ENCODE measurements at regions not wholly inside any gene's neighbourhood (a gene's known extent, or its start where the extent isn't known, plus 50 kb on each side); places are given as distances from the start of the nearest gene placed in this dataset.

DNA sequence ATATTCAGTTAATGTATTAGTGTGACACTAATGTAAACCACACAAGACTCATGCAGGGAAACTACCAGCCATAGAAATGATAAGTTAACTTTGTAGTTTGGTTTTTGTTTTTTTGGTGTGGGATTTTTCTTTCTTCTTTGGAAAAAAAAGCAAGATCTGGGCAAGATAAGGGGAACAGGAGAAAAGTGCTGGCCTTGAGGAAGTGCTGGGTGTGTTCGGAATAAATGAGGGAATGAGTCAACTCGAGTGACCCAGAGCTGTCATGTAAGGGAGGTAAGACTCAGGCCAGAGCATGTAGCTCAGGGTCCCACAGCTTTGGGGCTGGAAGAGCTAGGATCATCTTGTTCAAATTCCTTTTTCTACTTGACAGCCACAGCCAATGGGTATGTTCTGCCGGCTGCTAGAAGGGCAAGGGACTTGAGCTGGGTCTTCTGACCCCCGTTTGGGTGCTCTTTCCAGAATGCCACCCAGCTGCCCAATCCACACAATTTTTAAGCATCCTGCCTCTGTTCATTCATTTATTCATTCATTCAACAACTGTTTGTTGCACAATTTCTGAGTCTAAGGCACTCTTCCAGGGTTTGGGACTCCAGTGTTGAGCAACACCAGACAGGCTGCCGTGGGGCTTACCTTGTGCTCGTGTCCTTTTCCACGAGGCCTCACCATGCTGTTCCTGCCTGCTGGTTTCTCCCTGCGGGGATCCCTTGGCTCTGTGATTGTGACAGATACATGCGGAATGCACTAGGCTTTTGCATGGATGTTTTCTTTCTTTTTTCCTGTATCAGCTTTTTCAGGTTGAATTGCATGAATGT, 54.5 kb downstream of the CLDN34 start:
- no peak for DNase-seq (ENCODE audit: low read depth)

DNA sequence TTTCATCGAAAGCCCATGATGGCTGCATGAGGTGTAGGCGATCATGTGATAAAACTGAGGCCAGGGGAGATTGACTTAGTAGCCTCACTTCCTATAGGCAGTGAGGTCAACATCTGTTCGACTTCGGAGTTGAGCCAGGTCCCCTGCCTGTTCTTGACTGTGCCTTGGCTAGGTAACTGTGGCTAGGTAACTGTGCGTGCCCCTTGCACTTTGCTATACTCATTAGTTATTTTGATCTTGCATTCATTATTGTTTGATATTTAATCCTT, 55.0 kb downstream of the CLDN34 start:
- DNase-seq (ENCODE audit: low read depth) = no peak

DNA sequence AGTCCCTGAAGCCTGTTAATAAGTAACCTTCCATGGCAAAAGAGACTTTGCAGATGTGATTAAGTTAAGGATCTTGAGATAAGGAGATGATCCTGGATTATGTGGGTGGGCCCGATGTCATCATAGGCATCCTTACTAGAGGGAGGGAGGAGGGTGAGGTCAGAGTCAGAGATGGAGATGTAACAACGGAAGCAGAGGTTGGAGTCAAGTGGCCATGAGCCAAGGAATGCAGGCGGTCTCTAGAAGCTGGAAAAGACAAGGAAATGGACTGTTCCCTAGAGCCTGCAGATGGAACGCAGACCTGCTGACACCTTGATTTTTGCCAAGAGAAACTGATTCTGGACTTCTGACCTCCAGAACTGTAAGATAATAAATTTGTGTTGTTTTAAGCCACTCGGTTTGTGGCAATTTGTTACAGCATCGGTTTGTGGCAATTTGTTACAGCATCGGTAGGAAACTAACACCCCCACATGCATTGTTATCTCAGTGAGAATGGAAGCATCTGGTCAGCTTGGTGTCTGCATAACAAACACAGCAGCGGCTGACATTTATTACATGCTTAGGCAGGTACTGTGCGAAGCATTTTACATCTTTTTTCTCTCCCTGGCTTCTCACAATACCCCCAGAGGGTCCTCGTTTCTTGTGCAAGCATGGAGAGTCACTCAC, 55.6 kb downstream of the CLDN34 start:
- no peak for DNase-seq (ENCODE audit: low read depth)

DNA sequence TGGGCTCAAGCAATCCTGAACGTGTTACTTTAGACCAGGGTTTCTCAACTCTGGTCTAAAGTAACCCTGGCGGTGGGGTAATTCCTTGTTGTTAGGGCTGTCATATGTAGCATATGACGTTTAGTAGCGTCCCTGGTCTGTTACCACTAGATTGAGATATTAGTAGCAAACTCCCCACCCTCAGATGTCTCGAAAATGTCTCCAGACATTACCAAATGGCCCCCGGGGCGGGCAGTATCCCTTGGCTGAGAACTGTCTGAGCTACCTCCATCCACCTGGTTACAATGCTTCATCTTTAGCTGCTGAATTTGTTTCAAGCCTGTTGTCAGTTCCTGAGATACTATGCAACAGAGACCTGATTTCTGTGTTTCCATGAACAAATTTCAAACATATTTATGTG, 56.7 kb downstream of the CLDN34 start:
- no peak for DNase-seq (ENCODE audit: low read depth)

DNA sequence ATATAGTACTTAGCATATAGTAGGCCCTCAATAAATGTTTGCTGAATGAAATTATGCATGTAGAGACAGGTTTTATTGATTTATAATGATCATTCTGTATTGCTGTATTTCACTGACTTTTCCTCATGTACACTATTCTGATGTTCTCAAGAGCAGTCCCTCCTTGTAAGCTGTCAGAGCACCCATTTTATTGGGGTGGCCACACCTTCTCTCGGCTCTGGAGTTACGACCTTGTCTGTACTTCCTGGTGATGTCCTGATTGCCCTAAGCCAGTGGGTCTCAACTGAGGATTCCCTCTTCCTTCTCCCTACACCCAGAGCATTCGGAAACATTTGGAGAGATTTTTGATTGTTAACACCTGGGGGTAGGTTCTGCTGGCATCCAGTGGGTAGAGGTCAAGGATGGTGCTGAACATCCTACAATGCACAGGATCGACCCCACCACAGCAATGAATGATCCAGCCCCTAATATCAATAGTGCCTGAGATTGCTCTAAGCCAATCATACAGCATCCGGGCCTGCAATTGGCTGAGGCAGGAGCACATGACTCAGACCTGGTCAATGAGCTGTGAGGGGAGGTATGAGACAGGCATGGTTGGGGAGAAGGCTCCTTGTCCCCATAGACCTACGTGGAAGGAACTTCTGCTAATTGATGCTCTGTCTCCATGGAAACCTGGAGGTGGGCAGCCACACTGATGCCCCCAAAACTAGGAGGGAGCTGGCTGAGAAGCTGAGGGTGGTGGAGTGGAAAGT, 58.8 kb downstream of the CLDN34 start:
- no peak for DNase-seq (ENCODE audit: low read depth)

DNA sequence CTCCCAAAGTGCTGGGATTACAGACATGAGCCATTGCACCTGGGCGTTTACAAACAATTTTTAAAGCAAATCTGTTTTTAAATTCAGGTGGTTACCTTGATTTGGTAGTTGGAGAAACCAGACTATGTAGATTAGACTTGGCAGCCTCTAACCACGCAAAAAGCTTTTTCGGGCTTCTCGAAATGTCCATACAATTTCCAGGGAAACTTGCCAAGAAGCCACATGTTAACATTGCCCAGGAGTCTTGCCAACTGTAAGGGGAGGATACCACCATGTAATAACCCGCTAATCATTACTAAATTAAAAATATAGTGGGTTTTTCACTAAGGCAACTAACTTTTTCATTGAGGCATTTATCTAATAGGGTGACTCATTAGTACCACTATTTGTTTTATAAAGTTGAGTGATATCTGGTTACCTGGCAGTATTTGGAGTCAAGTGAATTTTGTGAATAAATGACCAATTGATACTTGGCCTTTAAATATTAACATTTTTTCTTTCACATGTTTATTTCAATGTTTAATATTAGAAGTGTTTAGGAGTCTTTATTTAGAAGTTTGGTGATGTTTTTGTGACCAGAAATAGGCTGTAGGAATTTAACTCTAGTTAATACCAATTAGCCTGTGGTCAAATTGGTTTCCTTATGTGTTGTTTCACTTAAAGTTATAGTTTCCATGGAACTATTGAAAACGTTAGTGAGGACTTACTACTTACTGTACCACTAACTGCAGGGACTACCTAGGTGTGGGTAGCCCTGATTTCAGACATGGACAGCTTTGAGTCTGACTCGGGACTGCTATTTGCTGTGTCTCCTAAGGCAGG, 61.3 kb downstream of the CLDN34 start:
- no peak for DNase-seq (ENCODE audit: low read depth)

DNA sequence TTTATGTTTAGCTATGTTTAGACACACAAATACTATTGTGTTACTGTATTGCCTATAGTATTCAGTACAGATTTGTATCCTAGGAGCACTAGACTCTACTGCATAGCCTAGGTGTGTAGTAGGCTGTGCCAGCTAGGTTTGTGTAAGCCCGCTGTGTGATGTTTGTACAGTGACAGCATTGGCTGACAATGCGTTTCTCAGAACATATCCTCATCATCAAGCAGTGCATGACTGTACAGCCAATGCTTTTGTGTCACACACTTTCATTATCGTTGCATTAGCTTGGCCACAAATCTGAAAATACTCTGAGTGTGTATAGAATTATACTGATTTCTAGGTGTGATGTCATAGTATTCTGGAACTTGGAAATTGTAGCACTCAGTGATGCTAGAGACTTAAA, 63.4 kb downstream of the CLDN34 start:
- no peak for DNase-seq (ENCODE audit: low read depth)

DNA sequence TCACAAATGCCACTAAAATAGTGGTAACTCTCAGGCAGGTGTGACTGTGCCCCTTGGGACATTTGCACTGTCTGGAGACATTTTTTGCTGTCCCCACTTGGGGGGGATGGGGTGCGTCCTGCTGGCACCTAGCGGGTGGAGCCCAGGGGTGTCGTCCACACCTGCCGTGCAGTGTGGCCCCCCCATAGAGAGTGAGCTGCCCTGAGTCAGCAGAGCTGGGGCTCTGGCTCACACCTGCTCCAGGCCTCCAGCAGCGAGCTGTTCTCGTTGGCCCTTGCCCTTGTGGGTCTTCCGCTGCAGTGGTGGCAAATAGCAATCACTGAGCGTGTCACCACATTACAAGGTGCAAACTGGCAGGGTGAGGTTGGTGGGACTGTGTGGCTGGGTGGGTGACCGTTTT, 64.6 kb downstream of the CLDN34 start:
- no peak for DNase-seq (ENCODE audit: low read depth)

DNA sequence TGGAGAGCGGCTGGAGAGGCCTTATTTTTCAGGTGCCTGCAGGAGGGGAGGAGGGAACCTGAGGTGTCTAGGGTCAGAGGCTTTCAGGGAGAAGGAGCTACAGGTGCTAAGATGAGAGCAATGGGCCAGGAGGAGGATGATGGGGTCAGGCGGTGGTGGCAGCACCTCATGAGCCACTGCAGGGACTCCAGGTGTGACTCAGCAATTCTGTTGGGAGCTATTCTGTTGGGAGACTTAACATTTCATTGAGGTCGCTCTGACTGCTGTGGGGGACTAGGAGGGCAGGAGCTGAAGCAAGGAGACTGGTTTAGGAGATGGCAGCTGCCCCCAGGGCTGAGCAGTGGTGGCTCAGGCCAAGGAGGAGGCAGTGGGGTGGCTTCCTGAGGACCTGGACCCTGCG, 65.0 kb downstream of the CLDN34 start:
- no peak for DNase-seq (ENCODE audit: low read depth)

DNA sequence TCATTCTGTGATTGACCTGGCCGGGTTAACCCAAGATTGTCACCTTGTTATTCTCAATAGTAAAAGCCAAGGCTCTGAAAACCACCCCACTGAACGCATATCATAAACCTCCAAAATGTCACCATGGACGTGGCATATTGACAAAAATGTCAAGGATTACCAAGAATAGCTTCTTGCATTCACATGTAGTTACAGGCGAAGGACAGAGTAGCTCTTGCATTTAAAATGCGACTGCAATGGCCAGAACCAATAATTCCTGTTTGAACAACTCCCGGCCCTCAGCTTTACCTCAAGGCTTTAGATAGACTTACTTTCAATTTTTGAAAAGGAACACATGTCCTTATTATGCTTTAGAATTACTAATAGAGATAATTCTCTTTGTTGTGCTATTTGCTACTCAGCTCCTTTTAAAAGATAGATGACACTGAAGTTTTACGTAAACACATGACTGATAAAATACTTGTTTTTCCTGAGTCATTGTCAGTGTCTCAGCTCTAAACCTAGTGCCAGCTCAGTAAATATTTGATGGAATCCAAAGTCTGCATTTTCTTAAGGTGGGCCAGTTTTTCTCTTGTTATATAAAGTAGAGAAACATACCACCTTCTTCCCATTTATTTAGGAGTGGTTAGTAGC, 66.3 kb downstream of the CLDN34 start:
- DNase-seq (ENCODE audit: low read depth) = no peak

DNA sequence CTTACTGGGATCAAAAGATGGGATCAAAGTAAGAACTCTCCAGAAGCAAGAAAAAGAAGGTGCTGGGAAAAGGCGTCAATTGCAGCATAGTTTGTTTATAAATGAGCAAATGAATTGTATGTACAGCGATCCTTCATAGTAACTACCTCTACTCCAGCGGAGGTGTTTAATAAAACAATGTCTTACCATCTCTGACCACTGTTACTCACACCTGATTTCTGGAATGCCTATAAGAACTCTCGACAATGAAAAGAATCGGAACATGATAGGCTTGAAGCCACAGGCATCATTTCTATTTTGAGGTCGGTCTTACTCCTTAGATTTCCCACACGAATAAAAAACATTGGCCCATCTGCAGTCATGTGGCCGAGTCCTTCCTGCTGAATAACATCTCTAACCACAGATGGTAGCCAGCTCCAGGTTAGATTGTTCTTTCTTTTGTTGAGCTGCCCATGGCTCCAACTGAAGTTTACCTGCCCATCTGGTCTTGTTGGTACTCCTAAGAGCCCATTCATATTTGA, 67.6 kb downstream of the CLDN34 start:
- no peak for DNase-seq (ENCODE audit: low read depth)

DNA sequence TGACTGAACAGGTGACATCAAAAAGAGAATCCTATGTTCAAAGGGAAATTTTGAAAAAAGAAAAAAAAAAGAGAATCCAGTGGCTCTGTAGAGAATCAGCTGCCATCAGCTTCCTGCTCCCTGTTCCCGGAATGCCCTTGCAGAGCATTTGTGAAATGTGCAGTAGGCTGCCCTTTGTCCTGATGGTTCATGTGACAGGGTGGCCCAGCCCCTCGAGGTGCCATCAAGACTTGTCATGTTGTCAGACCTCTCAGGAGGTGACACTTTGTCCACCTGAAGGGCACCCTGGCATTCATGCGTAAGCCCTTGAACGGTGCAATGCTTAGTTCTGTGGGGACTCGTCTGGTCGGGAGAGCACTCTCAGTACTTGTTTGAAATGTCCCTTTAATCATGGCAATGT, 71.4 kb downstream of the CLDN34 start:
- no peak for DNase-seq (ENCODE audit: low read depth)

DNA sequence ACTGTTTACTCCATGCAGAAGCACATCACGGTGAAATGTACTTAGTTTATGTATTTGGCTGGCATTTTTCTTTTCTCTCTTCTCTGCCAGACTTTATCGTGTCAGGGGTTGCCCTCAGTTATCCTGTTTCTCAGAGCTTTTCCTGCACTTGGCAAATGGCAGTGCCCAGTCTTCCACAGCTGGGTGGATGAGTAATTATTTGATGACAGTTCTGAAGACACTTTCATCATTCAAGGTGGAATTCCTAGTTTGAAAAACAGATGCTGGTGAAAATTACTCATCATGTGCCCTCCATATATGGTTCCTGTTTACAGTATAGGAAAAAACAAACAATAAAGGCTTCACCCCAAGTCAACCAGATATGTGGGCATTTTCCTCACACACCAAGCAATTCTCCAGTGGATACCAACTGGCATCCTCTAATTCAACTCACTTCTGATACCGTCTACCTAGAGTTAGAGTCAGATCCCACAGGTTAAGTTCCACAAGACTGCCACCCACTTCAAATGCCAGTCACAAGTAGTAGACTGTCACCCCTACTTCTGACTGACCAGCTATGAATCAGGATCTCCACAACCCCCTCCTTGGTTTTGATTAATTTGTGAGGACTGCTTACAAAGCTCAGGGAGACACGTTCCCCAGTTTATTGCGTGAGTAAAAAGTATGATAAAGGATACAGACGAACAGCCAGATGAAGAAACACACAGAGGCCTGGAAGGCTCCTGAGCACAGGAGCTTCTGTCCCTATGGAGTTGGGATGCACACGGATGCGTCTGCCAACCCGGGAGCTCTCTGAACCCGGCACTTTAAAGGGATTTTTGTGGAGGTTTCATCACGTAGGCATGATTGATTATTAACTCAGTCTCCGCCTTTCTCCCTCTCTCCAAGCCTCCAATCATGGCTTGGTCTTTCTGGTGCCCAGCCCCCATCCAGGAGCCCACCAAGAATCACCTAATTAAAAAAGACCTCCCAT, 72.9 kb downstream of the CLDN34 start:
- no peak for DNase-seq (ENCODE audit: low read depth)

DNA sequence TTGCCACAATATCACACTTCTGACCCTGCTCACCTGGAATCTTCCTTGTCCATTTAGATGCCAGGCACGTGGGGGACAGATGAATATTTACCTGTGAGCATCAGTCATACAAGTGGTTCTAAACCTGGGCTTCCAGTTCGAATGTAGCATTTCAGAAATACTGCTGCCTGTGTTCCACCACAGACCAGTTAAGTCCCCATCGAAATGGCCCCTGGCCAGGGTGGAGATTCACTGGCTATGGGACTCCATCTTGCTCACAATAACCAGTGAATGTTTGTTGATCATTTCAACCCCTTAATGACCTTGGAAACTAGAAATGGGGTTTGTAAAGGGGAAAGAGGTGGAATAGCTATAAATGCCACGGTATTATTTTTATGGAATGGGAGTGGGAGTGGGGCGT, 73.8 kb downstream of the CLDN34 start:
- no peak for DNase-seq (ENCODE audit: low read depth)

DNA sequence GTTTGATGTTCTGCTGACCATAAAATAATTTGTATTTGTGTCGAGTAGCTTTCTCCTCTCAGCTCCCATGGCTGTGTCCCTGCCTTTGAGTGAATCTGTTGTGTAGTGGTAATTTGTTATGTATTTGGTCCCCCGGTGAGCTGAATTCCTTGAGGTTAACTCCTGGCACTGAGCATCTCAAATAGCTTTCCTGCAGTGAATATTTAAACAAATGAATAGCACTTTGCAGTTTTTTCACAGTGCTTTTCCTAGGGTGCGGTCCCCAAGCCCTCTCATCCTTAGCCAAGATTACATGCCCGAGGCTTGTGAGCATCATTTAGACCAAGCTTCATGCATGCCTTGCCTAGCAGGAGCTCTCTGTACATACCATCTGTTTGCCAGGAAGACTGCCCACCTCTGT, 74.2 kb downstream of the CLDN34 start:
- DNase-seq (ENCODE audit: low read depth) = no peak

DNA sequence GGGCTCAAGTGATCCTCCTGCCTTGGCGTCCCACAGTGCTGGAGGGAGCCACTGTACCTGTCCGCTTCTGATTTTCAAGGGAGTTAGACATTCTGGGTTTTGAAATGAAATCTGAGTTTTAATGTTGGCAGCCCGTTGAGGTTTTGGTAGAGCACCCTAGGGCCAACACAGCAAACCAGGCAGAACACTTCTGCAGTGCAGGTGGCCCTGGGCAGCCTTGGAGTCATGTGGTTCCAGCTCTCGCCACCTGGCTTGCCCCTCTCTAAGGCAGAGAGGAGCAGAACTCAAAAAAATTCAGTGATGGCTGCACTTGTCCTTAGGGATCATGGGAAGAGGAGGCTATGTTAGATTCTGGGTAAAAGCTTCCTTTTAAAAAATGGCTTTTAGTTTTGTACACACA, 74.9 kb downstream of the CLDN34 start:
- no peak for DNase-seq (ENCODE audit: low read depth)

DNA sequence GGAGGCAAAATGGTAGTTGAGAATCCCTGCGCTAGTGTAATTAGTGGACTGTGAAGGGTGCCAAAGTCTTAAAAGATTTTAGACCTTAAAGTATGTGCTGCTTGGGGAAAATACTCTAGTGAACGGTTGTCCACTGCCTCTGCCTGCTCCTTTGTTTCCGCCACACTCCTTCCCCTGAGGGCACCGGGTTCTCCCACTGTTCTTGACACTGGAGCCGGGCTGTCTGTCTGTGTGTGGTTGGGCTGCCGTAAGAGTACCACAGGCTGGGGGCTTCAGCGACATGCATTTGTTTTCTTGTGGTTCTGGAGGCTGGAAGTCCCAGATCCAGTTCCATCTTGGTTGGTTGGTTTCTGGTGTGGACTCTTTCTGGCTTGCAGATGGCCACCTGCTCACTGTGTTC, 76.2 kb downstream of the CLDN34 start:
- no peak for DNase-seq (ENCODE audit: low read depth)

DNA sequence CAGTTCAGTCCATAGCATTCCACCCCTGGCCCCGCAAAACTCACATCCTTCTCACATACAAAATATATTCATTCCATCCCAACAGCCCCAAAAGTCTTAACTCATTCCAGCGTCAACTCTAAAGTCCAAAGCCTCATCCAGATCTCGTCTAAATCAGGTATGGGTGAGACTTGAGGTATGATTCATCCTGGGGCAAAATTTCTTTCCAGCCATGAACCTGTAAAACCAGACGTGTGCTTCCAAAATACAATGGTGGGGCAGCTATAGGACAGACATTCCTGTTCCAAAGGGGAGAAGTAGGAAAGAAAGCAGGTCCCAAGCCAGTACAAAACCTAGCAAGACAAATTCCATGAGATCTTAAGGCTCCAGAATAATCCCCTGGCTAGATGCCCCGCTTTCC, 76.9 kb downstream of the CLDN34 start:
- no peak for DNase-seq (ENCODE audit: low read depth)

DNA sequence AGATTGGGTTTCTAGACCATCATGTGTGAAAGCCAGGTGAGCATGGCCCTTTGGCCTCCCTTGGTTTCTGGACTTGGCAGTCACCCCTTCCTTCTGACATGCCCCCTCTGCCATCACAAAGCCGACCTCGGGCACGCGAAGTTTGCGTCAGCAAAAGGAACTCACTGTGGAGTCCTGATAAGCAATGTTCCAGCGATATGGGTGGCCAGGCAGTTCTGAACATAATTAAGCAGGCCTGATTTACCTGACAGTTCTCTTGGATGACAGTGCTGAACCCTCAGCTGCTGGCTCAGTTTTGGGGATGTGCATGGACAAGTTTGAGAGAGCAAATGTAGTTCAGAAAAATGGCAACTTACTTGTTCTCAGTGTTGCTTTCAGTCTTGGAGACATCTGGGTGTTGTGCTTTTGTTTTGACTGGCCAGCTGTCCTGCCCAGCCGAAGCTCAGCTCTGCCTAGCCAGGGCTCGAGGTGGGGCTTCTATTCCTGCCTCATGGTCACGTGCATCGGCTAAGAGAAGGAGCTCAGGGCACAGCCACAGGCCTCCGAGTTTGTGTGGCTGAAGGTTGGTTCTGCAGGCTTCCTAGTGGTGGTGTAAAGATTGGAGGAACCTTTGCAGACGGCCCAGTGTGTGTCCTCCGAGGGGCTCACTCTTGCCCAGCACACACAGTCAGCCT, 78.3 kb downstream of the CLDN34 start:
- no peak for DNase-seq (ENCODE audit: low read depth)

DNA sequence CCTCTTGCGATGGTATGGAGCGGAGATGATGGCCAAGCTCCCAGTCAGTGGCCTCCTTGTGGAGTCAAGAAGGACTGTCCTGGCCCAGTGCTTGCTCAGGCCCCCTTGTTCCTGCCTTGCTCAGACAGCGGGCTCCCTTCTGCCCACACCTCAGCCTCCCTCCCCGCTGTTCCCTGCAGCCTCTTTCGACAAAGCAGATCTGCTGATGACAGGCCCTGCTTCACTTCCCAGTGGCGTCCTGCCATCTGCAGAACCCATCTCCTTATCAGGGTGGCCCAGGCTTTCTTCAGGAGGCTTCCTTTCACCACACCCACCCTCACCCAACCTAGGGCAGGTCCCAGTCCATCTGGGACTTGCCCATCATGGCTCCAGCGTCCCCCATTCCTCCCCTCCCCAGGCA, 80.0 kb downstream of the CLDN34 start:
- DNase-seq (ENCODE audit: low read depth) = no peak
